ENCODE measurements at regions not wholly inside any gene's neighbourhood (a gene's known extent, or its start where the extent isn't known, plus 50 kb on each side); places are given as distances from the start of the nearest gene placed in this dataset.

DNA sequence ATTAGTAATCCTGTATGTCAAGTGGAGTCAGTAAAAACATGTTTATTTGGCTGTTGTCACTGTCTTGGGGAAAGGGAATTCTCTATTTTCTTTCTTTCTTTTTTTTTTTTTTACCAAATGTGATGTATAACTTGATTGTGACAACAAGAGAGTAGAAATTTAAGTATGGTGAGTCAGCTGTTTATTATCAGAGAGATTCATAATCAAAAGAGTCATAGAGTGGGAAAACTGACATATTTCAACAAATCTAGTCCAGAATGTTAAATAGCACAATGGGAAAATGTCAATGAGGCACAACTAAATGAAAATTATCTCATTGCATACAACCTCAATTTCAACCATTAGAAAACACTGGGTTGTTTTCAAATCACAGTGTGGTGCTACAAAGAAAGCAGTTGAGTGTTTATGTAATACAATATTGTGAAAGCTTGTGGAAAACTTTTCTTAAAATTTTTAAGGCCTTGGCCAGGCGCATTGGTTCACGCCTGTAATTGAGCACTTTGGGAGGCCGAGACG is 111.9 kb upstream of the DTNA start:
- TF ChIP-seq POLR2A (IDR thresholded peaks at IDR 0.05; ENCODE audit: low read length) = no peak
- no peak for TF ChIP-seq GATA1 (IDR thresholded peaks at IDR 0.05; ENCODE audit: low read depth, low read length)

All from erythroblast (primary cell).